HG03025 (cell line): ENCODE measurements at regions not wholly inside any gene's neighbourhood (a gene's known extent, or its start where the extent isn't known, plus 50 kb on each side); places are given as distances from the start of the nearest gene placed in this dataset.
"Not testable (repeated sequence)": the region's sequence is repeated elsewhere in the genome, so short reads cannot be mapped to it uniquely, and the experiment has no call there.

Experiments
- ATAC-seq: cut with Tn5 transposase; IDR thresholded peaks from one replicate; pipeline ENCODE4 v1.9.1; 2021; ENCODE audit warnings: mild to moderate bottlenecking, moderate library complexity; ENCODE audit not compliant: unreplicated experiment, low FRiP score

DNA sequence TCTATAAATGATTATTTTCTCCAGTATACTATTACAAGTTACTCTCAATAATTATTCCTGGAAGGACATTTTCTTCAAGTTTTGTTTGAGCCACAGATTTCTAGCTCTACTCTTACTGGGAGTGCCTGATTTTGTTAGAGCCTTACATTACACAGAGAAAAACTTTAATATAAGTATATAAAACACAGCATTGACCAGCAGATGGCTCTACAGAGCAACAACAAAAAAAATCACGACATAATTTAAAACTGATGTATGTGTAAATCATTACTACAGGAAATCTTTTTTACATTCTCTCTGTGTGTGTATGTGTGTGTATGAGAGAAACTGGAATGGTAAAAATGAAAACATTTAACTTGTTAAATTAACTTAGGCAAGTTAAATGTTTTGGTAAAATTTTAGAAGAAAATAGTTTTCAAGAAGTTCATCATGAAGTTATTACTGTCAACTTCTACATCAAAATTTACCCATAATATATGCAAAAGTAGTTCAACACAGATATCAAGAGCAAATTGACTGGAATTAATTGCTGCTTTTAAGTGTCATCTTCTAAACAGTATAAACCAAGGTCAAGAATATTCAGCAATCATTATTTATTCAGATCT, 103.3 kb downstream of the MDH1 start:
- ATAC-seq = no peak

DNA sequence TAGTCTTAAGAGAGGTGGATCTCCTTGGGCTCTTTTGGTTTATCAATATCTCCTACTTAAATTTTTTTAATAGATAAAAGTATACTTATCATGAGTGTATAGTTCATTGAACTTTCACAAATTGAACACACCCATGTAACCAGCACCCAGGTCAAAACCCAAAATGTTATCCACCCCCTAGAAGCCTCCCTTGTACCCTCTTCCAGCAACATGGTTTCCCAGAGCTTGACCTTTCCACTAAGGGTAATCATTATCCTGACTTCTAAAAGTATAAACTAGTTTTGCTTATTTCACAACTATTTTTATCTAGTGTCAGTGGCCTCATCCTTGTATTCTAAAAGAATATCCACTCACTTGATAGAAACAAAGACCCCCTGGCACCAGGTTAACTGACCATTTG, 106.8 kb downstream of the MDH1 start:
- ATAC-seq = no peak

DNA sequence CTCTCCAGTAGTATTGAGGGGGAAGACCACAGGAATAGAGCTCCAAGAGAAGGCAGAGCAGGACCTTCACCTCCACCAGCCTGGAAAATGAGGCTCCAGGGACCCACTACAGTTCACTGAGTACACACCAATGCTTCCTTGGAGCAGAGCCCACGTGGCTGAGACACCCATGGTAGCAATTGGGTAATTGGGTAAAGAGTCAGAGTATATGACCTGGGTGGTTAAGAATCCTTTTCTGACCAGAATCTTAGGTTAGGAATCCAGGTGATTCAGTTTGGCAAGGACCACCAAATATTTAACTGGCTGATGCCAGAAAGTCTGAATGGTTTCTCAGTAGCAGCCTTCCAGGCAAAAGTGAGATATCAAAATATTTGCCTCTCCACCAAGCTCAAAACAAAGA, 107.7 kb downstream of the MDH1 start:
- ATAC-seq = no peak

DNA sequence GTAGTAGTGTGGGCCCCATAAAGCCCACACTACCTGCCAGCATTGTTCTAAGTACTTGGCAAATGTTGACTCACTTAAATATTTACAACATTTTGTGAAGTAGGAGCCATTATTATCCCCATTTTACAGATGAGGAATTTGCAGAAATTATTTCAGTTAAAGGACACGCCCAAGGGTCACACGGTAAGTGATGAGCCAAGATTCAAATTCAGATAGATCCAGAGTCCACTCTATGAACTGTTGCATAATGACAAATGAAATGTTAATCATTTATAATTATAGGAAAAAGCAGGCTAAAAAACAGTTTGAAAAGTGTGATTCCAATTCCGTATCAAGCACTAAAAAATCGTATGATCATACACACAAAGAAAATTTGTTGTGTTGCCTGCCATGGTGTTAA, 108.4 kb downstream of the MDH1 start:
- no peak for ATAC-seq

DNA sequence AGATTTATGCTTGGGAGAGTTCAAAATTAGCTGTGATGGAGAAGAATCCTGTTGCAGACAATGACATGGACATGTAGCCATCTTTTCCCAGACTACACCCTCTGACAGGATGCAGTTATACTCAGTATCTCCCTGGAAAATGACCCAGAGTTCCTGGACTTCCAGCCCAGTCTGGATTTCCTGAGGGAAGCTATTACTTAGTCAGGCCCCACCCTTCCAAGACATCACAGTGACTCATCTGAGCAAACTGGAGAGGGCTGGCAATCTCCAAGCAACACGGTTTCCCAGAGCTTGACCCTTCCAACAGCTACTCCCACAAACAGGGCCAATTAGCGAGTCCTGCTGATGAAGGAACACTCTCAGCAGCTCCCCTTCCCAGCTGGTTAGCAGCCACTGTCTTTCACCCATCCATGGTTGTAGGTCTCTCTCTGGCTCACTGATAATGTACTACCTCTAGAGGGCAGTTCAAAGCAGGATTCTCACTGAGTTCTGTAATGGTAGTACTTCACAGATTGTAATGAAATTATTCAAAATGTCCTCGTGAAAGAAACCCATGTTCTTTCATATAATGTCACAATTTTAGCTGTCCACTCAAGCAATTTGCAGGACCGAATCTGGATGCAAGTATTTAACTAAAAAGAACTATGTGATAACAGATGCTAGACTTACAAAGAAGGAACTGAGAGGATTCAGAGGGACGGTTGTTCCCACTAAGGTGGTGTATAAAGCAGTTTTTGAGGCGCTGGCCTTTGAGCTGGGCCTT, 110.2 kb downstream of the MDH1 start:
- ATAC-seq = peak; percentile 49

DNA sequence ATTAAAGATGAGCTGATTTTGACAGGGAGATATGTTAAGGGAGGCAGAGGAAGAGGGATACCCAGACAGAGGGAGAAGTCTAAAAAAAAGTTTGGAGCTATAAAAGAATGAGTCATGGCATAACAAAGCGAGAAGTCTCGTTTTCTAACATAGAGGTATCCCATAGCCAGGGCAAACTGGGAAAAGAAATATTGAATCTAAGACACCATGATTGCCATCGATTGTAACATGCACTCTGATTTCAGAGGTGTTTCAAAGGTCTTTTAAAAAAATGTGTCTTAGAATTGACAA, 110.7 kb downstream of the MDH1 start:
- ATAC-seq = no peak

DNA sequence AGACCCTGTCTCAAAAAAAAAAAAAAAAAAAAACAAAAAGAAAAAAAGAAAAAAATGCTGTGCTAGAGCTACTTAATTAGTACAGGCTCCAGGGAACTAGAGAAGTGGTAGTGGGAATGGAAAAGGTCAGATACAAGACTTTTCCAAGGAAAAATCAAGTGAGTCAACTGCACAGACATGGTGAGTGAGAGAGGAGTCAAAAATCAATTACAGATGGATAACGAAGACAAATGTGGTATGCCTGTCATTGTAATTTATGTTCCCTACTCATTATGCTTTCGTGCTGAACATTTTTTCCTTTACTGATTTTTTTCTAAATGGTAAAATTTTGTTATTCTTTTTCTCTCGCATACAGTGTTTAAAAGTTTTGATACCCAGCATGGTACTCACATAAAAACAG, 111.5 kb downstream of the MDH1 start:
- no peak for ATAC-seq

DNA sequence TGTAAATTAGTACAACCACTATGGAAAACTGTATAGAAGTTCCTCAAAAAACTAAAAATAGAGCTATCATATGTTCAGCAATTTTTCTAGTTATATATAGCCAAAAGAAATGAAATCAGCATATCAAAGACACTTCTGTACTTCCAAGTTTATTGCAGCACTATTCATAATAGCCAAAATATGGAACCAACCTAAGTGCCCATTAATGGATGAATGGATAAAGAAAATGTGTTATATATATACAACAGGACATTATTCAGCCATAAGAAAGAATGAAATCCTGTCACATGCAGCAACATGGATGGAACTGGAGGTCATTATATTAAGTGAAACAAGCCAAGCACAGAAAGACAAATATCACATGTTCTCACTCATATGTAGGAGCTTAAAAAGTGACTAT, 112.6 kb downstream of the MDH1 start:
- no peak for ATAC-seq

DNA sequence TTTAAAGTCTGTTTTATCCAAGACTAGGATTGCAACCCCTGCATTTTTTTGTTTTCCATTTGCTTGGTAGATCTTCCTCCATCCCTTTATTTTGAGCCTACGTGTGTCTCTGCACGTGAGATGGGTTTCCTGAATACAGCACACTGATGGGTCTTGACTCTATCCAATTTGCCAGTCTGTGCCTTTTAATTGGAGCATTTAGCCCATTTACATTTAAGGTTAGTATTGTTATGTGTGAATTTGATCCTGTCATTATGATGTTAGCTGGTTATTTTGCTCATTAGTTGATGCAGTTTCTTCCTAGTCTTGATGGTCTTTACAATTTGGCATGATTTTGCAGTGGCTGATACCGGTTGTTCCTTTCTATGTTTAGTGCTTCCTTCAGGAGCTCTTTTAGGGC, 117.3 kb downstream of the MDH1 start:
- not testable (repeated sequence) for ATAC-seq

DNA sequence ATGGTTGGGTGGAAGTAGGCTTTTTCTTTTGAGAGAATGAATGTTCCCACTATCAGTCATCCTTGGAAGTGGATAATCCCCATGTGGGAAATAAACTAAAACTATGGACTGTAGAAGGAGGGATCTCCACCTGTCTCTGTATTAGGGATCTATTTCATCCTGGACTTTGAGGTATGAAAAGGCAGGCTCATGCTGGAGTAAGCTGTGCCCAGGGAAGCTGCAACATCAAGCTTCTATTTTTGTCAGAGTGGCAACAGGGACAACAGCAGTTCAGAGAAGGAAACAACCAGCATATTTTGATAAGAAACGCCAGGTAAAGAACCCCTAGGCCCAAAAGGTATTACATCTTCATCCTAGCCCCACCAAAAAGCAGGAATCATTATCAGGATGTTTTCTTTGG, 122.0 kb downstream of the MDH1 start:
- no peak for ATAC-seq

DNA sequence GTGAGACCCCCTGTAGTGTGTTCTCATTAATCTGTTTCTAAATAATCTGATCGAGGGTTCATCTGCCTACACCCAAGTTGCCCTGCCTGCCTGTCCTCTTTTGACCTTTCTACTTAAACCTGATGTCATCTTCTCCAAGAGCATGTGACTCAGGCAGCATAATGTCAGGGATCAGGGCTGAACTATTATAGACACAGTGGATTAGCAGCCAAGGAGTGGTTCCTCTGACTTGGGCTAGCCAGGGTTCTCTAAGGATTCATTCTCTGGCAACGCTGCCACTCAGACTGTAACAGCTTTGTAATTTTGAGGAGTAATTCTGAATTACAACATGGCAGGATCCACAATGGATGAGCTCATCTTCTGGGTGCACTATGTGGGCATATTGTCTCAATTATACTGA, 124.0 kb downstream of the MDH1 start:
- ATAC-seq = no peak

DNA sequence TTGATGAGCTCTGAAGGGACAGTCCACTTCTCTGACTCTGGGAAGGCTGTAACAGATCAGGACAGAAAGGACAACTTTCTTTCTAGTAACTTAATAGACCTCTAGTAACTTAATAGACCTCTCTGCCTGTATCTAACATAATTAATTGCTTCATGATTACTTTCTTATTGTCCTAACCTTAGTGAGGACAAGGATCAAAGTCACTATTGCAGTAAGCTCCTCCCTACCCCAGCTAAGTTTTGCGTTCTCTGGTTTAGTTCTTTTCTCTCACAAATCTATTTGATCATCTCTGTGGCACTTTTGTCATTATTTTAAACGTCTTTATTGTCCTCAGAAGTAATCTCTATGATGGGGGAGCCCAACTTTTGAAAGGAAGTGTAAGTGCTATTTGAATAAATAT, 125.5 kb upstream of the UGP2 start:
- ATAC-seq = no peak

DNA sequence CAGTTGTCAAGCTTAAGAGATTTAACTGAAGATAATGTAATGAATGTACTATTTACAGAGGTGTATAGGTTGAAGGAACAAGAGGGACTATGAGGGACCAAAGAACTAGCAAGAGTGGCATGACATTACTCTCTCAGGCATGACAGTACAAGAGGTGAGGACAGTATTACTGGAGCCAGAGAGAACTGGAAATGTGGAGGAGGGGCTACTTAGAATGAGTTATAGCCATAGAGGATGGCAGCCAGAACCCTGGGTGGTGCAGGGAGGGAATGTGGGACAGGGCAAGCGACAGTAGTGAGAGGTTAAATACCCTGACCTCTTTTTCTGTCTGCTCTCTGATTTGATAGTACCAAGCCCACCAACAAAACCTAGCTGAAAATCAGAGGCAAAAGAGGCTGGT, 122.6 kb upstream of the UGP2 start:
- no peak for ATAC-seq

DNA sequence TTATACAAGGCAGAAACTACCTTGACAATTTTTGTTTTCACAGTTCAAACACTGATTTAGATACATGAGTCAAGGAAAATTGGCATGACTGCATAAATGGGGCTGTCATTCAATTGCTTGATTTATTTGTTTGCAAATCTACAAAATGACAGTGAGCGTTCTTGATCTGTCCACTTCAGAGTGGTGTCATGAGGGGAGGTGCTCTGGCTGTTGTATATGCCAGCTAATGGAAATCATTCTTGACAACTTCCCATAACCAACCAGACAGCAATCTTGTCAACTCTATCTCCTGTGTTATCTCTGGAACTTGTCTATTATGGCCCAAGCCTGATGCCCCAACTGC, 120.6 kb upstream of the UGP2 start:
- ATAC-seq = no peak

DNA sequence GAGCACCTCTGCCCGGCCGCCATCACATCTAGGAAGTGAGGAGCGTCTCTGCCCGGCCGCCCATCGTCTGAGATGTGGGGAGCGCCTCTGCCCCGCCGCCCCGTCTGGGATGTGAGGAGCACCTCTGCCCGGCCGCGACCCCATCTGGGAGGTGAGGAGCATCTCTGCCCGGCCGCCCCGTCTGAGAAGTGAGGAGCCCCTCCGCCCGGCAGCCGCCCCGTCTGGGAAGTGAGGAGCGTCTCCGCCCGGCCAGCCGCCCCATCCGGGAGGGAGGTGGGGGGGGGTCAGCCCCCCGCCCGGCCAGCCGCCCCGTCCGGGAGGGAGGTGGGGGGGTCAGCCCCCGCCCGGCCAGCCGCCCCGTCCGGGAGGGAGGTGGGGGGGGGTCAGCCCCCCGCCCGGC, 119.4 kb upstream of the UGP2 start:
- ATAC-seq = not testable (repeated sequence)

DNA sequence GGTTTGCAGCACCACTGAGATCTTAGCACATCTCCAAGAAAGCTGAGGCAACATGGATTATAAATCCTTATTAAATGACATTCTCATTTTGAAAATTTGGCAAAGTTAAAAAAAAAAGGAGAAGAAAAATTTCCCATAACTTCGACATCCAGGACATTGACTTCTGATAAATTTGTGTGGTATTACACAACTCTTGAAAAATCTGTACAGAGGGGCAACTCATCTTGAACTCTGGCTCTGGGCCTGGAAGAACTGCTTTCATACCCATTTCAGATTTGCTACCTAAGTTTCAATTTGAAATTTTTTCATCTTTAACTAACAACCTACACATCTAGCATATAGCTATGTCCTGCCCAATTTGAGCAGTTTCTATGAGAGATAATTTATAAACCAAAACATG, 118.0 kb upstream of the UGP2 start:
- no peak for ATAC-seq

DNA sequence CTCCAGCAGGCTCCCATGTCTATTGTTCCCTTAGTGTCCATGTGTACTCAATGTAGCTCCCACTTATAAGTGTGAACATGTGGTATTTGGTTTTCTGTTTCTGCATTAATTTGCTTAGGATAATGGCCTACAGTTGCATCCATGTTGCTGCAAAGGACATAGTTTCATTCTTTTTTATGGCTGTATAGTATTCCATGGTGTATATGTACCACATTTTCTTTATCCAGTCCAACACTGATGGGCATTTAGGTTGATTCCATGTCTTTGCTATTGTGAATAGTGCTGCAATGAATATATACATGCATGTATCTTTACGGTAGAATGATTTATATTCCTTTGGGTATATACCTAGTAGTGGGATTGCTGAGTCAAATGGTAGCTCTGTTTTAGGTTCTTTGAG, 116.5 kb upstream of the UGP2 start:
- not testable (repeated sequence) for ATAC-seq

DNA sequence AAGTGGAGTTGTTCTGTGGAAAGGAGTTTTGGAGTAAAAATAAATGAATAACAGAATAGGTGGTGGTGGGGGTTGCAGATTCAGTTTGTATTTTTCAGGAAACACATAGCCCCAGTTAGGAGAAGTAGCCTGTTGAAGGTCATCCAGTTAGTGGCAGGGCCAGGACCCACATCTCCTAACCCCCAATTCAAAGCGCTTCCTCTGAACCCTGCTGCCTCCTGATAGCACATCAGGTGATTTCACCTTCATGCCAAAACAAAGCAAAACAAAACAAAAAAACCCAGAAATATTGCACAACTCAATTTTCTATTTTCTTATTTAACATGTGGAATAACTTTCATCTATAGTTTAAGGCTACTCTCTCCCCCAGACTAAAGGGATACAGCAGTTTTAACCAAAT, 112.3 kb upstream of the UGP2 start:
- no peak for ATAC-seq

DNA sequence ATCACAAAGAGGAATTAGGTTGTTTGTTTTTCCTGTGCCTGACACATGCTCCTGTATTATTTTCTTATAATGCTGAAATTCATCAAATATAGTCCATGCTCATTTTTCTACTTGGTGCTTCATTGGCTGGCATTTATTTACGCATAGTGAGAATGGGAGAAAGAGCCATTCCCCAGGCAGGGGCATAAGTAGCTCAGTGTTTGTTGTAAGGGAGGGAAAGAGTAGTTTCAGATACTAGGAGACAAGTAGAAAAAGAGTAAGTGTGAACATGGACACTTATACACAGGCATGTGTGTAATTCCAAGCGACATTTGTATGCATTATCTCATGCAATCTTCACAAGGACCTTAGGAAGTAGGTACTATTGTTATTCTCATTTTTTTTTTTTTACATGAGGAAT, 111.9 kb upstream of the UGP2 start:
- no peak for ATAC-seq

DNA sequence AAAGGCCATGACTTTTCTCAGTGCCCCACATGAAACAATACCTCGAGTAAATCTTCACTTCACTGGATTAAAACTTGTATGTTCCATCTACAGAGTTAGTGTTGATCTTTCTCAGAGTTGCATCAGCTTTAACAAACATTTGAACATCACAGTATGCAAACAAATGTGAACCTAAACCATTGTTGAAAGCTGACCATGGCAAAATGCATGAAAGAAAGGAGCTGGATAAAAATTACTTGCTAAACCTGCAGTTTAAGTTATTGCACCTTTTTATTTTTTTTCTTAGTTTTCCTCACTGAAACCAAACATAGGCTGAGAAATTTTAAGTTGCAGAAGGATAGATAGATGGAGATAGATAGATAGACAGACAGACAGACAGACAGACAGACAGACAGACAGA, 107.2 kb upstream of the UGP2 start:
- no peak for ATAC-seq

DNA sequence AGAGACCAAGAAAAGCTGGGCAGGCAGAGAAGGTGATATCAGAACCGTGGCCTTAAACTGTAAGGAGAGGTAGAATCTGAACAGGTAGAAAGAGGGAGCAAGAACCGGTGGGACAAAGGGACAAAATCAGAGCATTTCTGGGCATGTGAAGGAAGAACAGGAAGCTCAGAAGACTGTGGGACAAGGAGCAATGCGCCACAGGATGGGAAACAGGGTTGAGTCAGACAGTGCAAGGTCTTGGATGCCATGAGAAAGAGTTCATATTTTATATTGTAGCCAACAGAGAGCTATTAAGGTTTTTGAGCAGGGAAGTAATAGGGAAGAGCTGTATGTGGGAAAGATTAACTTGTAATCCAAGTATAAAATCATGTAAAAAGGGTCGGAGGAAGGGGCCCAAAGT, 106.4 kb upstream of the UGP2 start:
- ATAC-seq = no peak

DNA sequence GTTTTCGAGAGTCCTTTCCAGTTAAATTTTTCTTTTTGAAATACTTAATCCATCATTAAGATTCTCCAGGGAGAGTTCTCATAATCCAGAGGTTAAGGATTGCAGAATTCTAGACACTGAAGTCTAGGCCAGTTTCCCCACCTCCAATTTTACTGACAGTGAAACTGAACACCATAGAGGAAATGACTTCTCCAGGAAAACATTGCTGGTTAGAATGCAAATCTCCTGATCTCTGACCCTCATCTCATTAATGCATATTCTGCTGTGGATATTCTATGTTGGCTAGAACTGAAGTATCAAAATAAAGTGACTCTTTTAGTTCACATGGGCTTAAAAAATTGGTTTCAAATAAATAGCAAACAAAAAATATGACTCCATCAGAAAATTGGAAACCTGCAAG, 105.8 kb upstream of the UGP2 start:
- ATAC-seq = no peak

DNA sequence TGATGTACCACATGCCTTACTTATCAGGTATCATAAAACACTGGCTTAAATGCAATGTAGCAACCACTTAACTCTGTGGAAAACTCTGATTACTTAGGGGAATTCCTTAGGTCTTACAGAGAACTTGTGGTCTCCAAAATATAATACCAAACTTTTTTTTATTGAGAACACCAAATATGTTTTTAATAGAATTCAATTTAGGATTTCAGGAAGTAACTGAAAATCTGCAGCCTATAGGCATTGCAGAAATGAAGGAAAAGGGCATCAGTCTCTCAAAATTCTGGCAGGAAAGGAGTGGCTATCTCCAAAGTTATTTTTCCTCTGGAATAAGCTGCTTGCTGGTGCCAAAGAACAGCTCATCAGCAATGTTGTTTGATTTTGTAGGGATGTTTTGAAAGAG, 105.3 kb upstream of the UGP2 start:
- no peak for ATAC-seq
